PC-9 (cell line): ENCODE measurements at regions not wholly inside any gene's neighbourhood (a gene's known extent, or its start where the extent isn't known, plus 50 kb on each side); places are given as distances from the start of the nearest gene placed in this dataset.

Experiments
- BruUV-seq: library from RNA; stranded (reverse); fragments of 400-500 nt; replicated peaks from 2 replicates; lab custom pipeline; 2021; lab: Mats Ljungman, UMichigan
- CTCF ChIA-PET: fragments of 300-600 bp; sonication (Branson Sonifier 250); formaldehyde crosslinking; loops from one replicate; lab custom pipeline; 2022; ENCODE audit warnings: antibody characterized with exemption; lab: Charles Lee
- POLR2A ChIA-PET: fragments of 300-600 bp; sonication (Branson Sonifier 250); formaldehyde crosslinking; loops from one replicate; lab custom pipeline; 2022; ENCODE audit warnings: antibody characterized with exemption; ENCODE audit not compliant: unreplicated experiment; lab: Charles Lee
- DNase-seq, 2 experiments: peaks; one replicate each; pipeline versions ENCODE4 v3.0.0 to v3.0.0-alpha.2; 2015 to 2022; ENCODE audit warnings: mixed read lengths in 1 of 2
- H2AFZ ChIP-seq: fragments of 200-600 bp; sonication (generic); 2 replicates; pipeline ENCODE4 v1.8.1; 2017; ENCODE audit warnings: antibody characterized with exemption
- H3F3A ChIP-seq: fragments of 200-600 bp; sonication (generic); 2 replicates; pipeline ENCODE4 v1.8.1; 2017; ENCODE audit warnings: antibody characterized with exemption, mild to moderate bottlenecking, low read depth; ENCODE audit not compliant: insufficient read depth
- H3K27ac ChIP-seq: fragments of 200-600 bp; sonication (generic); 2 replicates; pipeline ENCODE4 v1.6.1; 2016; ENCODE audit warnings: mixed run types
- H3K27me3 ChIP-seq: fragments of 200-600 bp; sonication (generic); 2 replicates; pipeline ENCODE4 v1.6.1; 2016; ENCODE audit warnings: low read depth, mixed run types; ENCODE audit not compliant: insufficient read depth
- H3K36me3 ChIP-seq: fragments of 200-600 bp; sonication (generic); 2 replicates; pipeline ENCODE4 v1.6.1; 2016; ENCODE audit warnings: low read depth, mixed run types
- H3K4me1 ChIP-seq: fragments of 200-600 bp; sonication (generic); replicated peaks from 2 replicates; pipeline ENCODE4 v1.6.1; 2016; ENCODE audit warnings: mixed run types; ENCODE audit not compliant: insufficient read depth
- H3K4me2 ChIP-seq: fragments of 200-600 bp; sonication (generic); 2 replicates; pipeline ENCODE4 v1.6.1; 2017; ENCODE audit warnings: mixed run types
- H3K4me3 ChIP-seq: fragments of 200-600 bp; sonication (generic); 2 replicates; pipeline ENCODE4 v1.6.1; 2016; ENCODE audit warnings: mixed run types
- H3K79me2 ChIP-seq: fragments of 200-600 bp; sonication (generic); 2 replicates; pipeline ENCODE4 v1.6.1; 2017; ENCODE audit warnings: low read depth, mixed run types
- H3K9me2 ChIP-seq: fragments of 200-600 bp; sonication (generic); 2 replicates; pipeline ENCODE4 v1.8.1; 2017; ENCODE audit warnings: mild to moderate bottlenecking; ENCODE audit not compliant: insufficient read depth
- H3K9me3 ChIP-seq: fragments of 200-600 bp; sonication (generic); 2 replicates; pipeline ENCODE4 v1.8.1; 2016; ENCODE audit warnings: low read depth; ENCODE audit not compliant: insufficient read depth
- H4K20me1 ChIP-seq: fragments of 200-600 bp; sonication (generic); 2 replicates; pipeline ENCODE4 v1.8.1; 2017; ENCODE audit not compliant: insufficient read depth
- CTCF ChIP-seq: fragments of 200-600 bp; sonication (generic); conservative IDR thresholded peaks from 2 replicates; pipeline ENCODE4 v1.6.1; 2017; ENCODE audit warnings: mixed run types, antibody characterized with exemption, mild to moderate bottlenecking, moderate library complexity
- EZH2 ChIP-seq: fragments of 200-600 bp; sonication (generic); IDR thresholded peaks from 2 replicates; pipeline ENCODE4 v1.8.0; 2017; ENCODE audit warnings: antibody characterized with exemption, low read depth
- intact Hi-C: fragments of 100-400 bp; cut with micrococcal nuclease; formaldehyde crosslinking; loops from one replicate; pipeline ENCODE4 v1.10.0; 2022; ENCODE audit not compliant: unreplicated experiment

GRCh38 chr10:3496138-3496537 is 288.9 kb downstream of the KLF6 start:
- Histone ChIP-seq H3K4me1 (peaks cover 18% of the 10 kb centered on the region), H3K9me2 (no peaks in the 10 kb centered on the region), H3F3A (peaks cover 4% of the 10 kb centered on the region; the same call in 1 of the 2 replicates), H3K27ac (no peak overlapping the region), H3K36me3 (no peaks in the 10 kb centered on the region), H3K9me3 (no peaks in the 10 kb centered on the region), H3K4me3 (no peak overlapping the region), H3K79me2 (no peaks in the 10 kb centered on the region), H2AFZ (no peak overlapping the region), H3K4me2 (no peak overlapping the region), H3K27me3 (no peaks in the 10 kb centered on the region), H4K20me1 (no peaks in the 10 kb centered on the region)
- TF ChIP-seq EZH2 (no peak), CTCF (no peak)
- no TSS peak for BruUV-seq
- intact Hi-C loops: no loop called here
- POLR2A ChIA-PET: no interaction called here
- CTCF ChIA-PET: no interaction called here
- DNase-seq: no peak

- TF ChIP-seq CTCF (no peak), EZH2 (no peak)
- peaks cover 18% of the 10 kb centered on the region for H3K4me1 ChIP-seq
- no peak overlapping the region for H3K27ac ChIP-seq
- no peak overlapping the region for H2AFZ ChIP-seq
- H3K4me2 ChIP-seq: no peak overlapping the region
- no peaks in the 10 kb centered on the region for H3K79me2 ChIP-seq
- H3K27me3 ChIP-seq: no peaks in the 10 kb centered on the region
- no peaks in the 10 kb centered on the region for H3K9me3 ChIP-seq
- BruUV-seq: no TSS peak
- no peaks in the 10 kb centered on the region for H4K20me1 ChIP-seq
- POLR2A ChIA-PET: interaction anchor here (0.6 kb wide), 1 partner anchor 79 kb away, joined by 4 read pairs; no protein-coding TSS in a partner anchor
- intact Hi-C loops: no loop called here
- H3K9me2 ChIP-seq: no peaks in the 10 kb centered on the region
- peaks cover 4% of the 10 kb centered on the region; the same call in 1 of the 2 replicates for H3F3A ChIP-seq
- no peak for DNase-seq
- no peak overlapping the region for H3K4me3 ChIP-seq
- H3K36me3 ChIP-seq: no peaks in the 10 kb centered on the region
- CTCF ChIA-PET: interaction anchor here (0.6 kb wide), 1 partner anchor 38 kb away, joined by 4 read pairs; no protein-coding TSS in a partner anchor
Observed at GRCh38 chr10:3495281-3495680, 289.7 kb downstream of the KLF6 start.

GRCh38 chr10:3494838-3495230 is 290.2 kb downstream of the KLF6 start:
- no peaks in the 10 kb centered on the region for H4K20me1 ChIP-seq
- no peaks in the 10 kb centered on the region for H3K79me2 ChIP-seq
- peak overlapping the region; percentile 81 for H3K27ac ChIP-seq
- no peak for DNase-seq
- intact Hi-C loops: loop anchor here (1.0 to 5.0 kb wide), 3 partner anchors 28 to 287 kb away; no protein-coding TSS in a partner anchor
- peaks cover 18% of the 10 kb centered on the region for H3K4me1 ChIP-seq
- no peaks in the 10 kb centered on the region for H3K27me3 ChIP-seq
- H3K36me3 ChIP-seq: no peaks in the 10 kb centered on the region
- H3F3A ChIP-seq: peaks cover 4% of the 10 kb centered on the region; the same call in 1 of the 2 replicates
- peak overlapping the region; percentile 24 for H2AFZ ChIP-seq
- no peaks in the 10 kb centered on the region for H3K9me3 ChIP-seq
- H3K4me3 ChIP-seq: peak overlapping the region; percentile 32
- H3K4me2 ChIP-seq: peak overlapping the region; percentile 63
- H3K9me2 ChIP-seq: no peaks in the 10 kb centered on the region
- TF ChIP-seq EZH2: no peak
- TF ChIP-seq CTCF: no peak
- TSS peak; percentile 42 for BruUV-seq
- POLR2A ChIA-PET: interaction anchor here (0.6 kb wide), 1 partner anchor 79 kb away, joined by 4 read pairs; no protein-coding TSS in a partner anchor
- CTCF ChIA-PET: interaction anchor here (0.6 kb wide), 2 partner anchors 39 to 148 kb away, joined by 4 to 5 read pairs; no protein-coding TSS in a partner anchor
